NCI-H146 treated with DMSO at 0.1 percent for 48 hours (cell line): ENCODE measurements at regions not wholly inside any gene's neighbourhood (a gene's known extent, or its start where the extent isn't known, plus 50 kb on each side); places are given as distances from the start of the nearest gene placed in this dataset.
"Not testable (repeated sequence)": the region's sequence is repeated elsewhere in the genome, so short reads cannot be mapped to it uniquely, and the experiment has no call there.

Experiments used
- DNase-seq: peaks from one replicate; lab custom pipeline; 2025; ENCODE audit not compliant: unreplicated experiment; lab: John Stamatoyannopoulos, UW

DNA sequence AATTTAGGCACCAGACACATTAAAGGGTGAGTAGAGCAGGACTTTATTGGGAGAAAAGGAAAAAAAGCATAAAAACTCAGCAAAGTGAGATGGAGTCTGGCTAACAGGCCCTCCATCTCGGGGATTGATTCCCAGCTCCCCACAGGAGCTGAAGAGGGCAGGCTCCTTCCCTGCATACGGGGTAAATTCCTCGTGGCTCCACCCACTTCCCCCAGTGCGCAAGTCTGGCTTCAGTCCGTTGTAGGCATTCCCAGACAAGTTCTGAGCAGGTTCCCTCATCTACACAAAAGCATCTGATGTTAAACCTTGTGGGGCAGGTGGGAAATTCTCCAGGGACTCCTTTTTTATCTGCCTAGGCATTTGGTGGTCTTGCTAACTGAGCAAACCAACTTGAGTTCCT, 722.6 kb downstream of the ZNF385D start:
- DNase-seq = no peak

DNA sequence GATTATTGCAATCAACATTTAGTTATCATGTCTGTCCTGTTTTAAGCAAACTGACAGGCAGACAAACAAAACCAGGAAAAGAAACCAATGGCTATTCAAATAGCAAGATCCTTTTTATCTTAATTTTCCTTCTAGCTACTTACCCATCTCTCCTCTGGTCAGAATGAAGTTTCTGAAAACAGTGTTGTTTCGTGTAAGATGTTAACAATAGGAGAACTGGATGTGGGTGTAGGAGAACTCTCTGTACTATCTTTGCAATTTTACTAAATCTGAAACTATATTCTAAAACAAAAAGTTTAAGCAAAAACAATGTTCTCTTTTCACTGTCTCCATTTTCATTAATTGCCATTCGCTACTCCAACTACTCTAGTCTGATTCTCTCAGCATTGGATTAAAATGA, 726.4 kb downstream of the ZNF385D start:
- DNase-seq = no peak

DNA sequence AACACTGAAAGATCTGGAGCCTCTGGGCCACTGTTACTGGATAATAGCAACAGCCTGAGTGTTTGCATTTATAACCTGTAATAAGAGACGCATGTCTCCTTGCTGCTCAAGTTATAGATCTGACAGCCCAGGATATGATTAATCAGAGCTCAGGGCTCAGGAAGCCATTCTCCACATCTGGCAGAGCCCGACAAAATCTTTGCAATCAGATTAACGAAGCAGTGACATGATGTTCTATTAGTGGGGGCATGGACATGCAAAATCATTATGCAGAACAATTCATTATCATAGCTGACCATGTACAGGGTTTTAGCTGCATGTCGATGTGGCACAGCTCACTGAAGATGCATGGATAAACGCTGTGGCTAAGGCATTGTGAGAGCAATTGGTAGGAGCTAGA, 730.3 kb downstream of the ZNF385D start:
- DNase-seq = no peak

DNA sequence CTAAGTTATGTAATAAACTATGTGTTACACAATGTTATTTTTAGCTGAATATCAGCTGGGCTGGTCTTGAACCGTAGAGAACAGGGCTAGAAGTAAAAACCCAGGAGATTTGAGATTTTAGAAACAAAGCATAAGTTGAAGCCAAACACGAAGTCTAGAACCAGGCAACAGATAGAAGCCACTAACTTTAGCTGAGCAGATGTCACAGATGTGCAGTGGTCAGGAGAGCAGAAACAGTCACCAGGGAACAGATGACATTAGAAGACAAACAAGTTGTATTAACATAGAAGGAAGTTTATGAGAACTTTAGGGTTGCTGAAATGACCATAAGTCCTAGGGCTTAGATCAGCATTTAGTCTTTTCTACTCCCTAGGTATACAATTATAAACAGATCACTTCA, 731.0 kb downstream of the ZNF385D start:
- DNase-seq = no peak

DNA sequence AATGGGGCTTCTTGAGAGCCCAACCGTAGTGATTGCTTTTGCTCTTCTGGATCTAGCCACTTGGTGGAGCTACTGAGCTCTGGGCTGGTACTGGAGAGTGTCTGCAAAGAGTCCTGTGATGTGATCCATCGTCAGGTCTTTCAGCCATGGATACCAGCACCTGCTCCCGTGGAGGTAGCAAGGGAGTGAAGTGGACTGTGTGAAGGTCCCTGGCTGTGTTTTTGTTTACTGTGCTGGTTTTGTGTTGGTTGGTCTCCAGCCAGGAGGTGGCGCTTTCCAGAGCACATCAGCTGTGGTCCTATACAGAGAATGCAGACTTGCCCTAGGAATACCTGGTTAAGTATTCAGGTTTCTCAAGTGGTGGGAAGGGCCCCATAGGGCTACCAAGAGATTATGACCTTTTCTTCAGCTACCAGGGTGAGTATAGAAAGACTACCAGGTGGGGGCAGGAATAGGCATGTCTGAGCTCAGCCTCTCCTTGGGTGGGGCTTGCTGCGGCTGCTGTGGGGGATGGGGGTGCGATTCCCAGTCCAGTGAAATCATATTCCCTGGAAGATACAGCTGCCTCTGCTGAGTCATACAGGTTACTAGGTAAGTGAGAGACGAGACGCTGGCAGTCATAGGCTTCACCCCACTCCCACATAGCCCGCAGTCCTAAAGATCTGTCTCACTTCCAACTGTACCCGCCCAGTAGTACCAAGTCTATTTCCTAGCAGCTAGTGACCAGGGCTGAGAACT, 733.7 kb downstream of the ZNF385D start:
- no peak for DNase-seq

DNA sequence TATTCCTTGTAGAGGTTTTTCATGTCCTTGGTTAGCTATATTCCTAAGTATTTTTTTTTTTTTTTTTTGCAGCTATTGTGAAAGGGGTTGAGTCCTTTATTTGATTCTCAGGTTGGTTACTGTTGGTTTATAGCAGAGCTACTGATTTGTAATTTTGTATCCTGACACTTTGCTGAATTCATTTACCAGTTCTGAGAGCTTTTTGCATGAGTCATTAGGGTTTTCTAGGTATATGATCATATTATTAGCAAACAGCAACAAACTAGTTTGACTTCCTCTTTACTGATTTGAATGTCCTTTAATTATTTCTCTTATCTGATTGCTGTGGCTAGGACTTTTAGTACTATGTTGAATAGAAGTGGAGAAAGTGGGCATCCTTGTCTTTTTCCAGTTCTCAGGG, 737.4 kb downstream of the ZNF385D start:
- DNase-seq = no peak

DNA sequence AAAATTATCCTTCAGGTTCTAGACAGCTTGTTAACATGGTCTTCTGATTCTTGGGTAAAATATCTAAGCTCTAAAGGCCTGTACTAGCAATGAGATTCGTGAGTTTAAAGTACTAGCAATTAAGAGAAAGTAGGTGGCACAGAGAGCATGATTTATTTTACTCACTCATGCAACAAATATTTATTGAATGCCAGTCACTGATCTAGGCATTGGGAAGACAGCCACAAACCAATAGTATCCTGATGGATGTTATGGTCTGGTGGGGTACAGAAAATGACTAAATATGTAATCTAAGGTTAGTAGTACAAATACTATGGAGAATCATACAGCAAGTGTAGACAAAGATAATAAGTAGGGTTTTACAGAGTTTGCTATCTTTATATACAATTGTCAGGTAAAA, 751.3 kb downstream of the ZNF385D start:
- DNase-seq = no peak

DNA sequence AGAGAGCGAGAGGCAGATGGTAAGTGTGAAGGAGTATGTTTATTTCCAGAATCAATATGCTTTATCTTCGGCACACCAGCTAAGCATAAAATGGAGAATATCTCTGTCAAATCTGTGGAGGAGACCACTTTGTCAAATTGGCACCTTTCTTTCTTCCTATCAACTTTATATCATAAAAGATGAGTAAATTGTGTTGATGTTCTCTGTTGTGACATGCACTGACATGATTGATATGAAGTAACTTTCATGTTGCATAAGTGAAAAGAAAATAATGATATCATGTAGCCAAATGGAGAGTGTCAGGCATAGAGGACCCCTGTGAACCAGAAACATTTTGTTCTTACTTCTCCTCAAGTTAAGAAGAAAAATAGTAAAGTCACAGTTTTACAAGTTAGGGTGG, 753.8 kb downstream of the ZNF385D start:
- no peak for DNase-seq

DNA sequence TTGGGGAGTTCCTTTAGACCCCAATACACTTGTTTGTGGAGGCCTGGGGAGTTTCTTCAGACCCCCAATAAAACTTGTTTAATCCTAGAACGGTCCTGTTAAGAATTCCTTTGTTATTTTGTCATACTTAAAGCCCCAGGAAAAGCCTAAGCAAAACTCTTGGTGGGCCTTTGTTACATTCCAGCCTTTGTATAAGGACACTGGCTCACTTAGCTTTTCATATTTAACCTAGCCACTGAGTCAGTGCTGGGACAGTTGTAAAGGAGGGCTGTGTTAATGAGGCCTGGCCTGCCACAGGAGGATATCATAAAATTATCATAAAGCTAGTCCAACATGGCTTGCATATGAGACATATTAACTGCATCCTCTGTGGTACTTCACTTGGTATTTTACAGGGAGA, 760.1 kb downstream of the ZNF385D start:
- DNase-seq = no peak

DNA sequence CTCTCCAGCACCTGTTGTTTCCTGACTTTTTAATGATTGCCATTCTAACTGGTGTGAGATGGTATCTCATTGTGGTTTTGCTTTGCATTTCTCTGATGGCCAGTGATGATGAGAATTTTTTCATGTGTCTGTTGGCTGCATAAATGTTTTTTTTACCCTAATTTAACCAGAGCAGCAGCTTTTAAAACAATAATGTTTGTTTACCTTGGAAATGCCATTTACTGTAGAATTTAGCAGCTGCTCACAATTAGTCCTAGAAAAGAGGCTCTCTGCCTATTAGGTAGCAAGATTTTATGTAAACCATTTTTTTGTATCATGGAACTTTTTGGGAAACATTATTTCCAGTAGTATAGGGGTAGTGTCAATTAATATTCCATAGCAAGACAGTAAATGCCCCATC, 761.4 kb downstream of the ZNF385D start:
- not testable (repeated sequence) for DNase-seq

DNA sequence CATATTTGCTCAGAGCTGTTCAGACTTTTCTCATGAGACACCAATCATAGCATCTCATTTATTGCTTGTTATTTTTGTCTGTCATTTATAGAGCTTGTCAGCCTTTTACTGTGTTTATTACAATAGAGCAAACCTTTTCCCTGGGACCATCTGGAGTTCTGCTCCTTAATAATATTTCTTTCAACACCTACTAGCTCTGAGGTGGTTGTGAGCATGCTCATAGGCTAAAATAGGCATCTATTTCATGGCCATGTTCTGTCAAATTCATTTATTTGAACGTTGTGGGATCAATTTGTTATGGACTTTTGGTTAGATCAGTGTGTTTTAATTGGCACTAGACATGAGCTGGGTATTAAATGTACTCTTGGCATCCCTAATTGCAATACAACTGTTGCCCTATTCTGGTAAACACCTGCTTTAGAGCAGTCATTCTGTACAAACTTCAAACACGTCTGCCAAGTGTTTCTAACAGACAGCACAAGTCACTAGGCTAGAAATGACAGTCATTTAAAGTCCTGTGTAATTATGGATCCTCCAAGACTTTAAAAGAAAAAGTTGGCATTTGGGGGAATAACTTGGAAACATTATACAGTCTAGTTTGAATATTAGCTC, 766.3 kb downstream of the ZNF385D start:
- DNase-seq = no peak

DNA sequence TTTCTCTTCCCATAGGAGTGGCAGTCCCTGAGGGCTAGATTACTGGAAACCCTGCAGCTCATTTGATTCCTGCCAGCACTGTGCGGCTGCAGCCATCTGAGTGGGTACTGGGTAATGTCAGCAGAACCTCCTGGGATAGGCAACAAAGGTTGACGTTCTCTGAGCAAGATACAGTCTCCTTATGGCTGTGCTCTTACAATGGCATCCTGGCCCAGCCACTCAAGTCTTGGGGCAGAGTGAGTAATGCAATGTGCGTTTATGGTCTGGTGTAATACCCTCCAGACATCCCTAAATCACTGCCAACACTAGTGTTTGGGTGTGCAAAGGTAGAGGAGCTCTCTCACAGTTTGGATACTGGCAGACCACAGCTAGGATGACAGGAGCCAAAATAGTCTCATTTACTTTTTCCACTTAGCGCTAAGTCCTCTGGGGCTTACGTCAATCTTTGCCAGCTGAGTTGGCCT, 775.8 kb downstream of the ZNF385D start:
- DNase-seq = no peak

DNA sequence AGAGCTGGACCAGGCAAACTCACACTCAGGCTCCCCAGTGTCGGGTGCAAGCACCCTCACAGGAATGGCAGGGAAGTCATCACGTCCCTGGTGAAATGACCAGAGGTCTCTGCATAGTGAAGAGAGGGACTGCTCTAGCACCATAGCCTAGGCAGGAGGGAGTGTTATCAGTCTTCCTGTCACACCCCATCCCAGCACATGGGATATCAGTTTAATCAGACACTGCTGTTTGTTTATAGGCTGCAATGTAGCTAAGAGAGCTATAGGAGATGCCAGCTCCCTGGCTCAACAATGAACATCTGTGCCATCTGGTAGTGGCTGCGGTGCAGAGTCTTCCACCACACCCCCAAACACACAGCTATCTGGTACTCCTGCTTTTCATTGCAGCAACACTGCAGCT, 776.6 kb downstream of the ZNF385D start:
- no peak for DNase-seq

DNA sequence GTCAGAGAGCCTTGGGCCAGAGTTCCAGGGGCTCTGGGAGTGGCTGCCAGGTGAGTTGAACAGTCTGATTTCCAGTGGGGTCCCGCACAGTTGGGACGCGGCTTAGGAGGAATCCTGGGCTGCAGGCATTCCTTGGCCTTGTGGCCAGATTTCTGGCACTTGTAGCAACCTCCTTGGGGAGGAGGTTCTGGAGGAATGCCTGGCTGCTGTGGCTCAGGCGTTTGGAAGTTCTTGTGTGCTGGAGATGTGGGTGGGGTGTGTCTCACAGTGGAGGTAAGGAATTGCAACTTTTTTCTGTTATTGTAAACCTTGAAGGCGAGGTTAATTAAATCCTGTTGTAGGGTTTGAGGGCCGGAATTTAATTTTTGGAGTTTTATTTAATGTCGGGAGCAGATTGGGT, 780.2 kb downstream of the ZNF385D start:
- DNase-seq = not testable (repeated sequence)

DNA sequence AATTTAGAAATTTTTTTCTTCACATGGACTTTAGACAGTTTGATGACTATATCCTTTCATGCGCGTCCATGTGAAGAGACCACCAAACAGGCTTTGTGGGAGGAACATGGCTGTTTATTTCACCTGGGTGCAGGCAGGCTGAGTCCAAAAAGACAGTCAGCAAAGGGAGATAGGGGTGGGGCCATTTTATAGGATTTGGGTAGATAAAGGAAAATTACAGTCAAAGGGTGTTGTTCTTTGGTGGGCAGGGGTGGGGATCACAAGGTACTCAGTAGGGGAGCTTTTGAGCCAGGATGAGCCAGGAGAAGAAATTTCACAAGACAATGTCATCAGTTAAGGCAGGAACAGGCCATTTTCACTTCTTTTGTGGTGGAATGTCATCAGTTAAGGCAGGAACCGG, 781.5 kb upstream of the SGO1 start:
- DNase-seq = not testable (repeated sequence)

DNA sequence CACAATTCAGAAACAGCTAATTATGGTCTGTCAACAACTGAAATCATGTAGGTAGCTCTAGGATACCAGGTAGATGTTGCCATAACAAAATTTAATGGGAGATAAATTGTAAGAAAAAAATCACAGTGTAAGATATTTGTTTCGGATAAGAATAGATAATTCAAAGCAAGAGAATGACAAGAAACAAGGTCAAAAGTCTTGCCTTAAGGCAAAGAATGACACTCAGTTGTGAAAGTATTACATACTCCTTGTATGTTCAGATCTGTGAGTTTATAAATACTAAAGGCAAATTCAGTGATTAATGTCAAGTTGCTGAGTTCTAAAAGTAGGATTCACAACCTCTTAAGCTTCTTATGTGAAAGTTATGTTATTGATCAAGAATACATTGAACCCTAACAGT, 772.2 kb upstream of the SGO1 start:
- no peak for DNase-seq

DNA sequence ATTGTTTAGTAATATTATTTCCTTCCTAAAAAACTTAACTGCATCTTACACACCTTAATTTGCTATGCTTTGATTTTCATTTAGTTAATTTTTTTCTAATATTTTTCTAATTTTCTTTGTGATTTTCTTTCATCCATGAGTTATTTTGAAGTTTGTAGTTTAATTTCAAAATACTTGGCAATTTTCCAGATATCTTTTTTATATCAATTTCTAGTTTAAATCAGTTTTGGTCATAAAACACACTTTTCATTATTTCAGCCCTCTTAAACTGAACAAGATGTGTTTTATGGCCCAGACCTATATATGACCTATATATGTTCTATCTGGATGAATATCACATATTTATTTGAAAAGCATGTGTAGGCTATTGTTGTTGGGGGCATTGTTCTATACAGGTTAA, 759.9 kb upstream of the SGO1 start:
- no peak for DNase-seq

DNA sequence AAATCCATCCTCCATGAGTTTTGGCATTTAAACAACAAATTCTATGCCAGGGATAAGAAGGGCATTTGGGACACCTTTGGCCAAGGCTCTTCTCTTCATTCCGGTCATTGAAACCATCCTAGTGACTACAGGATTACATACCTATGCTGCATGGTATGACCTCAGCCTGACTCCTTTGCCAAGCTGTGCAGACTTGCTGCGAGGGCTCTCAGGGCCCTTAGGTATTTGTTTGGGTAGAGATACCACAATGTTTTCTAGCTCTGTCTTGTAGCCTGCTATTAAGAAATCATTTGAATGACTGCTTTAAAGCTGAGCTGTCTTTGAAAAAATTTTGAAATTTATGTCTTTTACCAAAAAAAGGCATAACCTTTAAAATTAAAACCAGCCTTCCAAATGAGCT, 749.8 kb upstream of the SGO1 start:
- no peak for DNase-seq

DNA sequence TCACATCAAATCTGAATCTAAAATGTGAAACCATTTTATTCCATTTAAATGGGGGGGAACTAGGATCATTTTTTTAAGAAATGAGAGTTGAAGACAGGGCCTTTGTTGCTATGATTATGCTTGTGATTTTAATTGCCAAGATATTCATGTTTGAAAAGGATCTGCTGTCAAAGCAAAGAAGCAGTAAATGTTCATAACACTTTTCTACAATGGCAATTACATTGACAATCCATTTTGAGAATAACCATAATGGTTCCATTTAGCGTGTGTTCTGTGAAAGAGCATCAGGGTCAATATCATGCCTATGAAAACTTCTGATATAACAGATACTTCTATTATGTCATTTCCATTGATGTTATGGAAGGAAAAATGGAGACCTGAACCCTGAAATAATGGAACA, 745.8 kb upstream of the SGO1 start:
- DNase-seq = no peak

DNA sequence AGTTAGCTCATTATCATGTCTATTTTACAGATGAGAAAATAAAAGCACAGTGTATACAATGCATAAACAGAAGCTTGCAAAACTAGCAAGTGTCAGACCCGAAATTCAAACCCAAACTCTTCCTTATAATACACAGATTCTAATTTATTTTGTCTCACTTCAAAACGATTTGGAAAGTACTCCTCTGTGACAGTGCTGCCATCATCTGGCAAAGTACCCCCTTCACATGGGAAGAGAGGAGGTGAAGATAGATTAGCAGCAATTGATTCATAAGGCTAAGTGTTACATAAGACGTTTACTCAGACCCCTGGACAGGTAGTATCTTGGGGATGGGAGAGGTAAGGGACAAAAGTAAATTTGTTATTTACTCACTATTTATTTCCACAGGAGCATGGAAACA, 744.0 kb upstream of the SGO1 start:
- no peak for DNase-seq

DNA sequence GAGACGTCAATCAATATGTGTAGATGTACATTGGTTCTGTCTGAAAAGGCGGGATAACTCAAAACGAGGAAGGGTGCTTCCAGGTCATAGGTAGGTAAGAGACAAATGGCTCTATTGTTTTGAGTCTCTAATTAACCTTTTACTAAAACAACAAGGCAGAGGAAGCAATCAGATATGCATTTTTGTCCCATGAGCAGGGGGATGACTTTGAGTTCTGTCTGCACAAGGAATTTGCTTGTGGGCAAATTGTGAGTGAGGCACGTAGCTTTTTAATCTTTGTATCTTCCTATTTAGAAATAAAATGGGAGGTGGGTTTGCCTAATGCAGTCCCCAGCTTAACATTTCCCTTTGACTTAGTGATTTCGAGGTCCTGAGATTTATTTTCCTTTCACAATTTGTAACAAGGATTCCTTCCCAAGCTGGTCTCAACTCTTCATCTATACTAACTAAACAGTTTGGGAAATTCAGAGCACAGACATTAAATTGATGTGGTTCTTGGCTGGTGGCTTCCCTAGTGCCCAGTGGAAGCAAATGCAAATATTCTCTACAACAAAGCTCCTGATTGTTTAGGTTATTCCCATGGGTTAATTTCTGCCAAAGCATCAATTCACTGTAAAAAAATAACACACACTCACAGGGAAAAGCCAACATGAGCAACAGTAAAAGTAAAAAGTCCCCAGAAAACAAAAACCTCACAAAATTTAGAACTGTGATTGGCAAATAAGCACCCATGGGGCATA, 738.8 kb upstream of the SGO1 start:
- no peak for DNase-seq

DNA sequence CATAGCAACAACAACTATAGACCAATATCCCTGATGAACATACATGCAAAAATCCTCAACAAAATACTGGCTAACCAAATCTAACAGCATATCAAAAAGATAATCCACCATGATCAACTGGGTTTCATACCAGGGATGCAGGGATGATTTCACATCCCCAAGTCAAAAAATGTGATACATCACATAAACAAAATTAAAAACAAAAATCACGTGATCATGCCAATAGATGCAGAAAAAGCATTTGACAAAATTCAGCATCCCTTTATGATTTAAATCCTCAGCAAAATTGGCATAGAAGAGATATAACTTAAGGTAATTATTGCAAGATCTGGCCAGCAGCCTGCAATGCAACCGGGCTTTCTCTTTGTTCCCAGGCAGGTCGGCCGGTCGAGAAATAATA, 735.1 kb upstream of the SGO1 start:
- DNase-seq = not testable (repeated sequence)
